ENCODE measurements at regions not wholly inside any gene's neighbourhood (a gene's known extent, or its start where the extent isn't known, plus 50 kb on each side); places are given as distances from the start of the nearest gene placed in this dataset.

- no peak for DNase-seq (ENCODE audit: low read depth)
Measured at GRCh38 chr14:98707522-98707921, 564.5 kb downstream of the BCL11B start.

GRCh38 chr14:98708555-98708954 is 563.4 kb downstream of the BCL11B start:
- no peak for DNase-seq (ENCODE audit: low read depth)

- no peak for DNase-seq (ENCODE audit: low read depth)
Measured at GRCh38 chr14:98711453-98711852, 560.5 kb downstream of the BCL11B start.

GRCh38 chr14:98714626-98715425 is 557.2 kb downstream of the BCL11B start:
- DNase-seq (ENCODE audit: low read depth): no peak

GRCh38 chr14:98716133-98716532 is 555.9 kb downstream of the BCL11B start:
- no peak for DNase-seq (ENCODE audit: low read depth)

GRCh38 chr14:98721061-98721460 is 550.9 kb downstream of the BCL11B start:
- DNase-seq (ENCODE audit: low read depth): no peak

- DNase-seq (ENCODE audit: low read depth): no peak
Measured at GRCh38 chr14:98724734-98725133, 547.3 kb downstream of the BCL11B start.

- DNase-seq (ENCODE audit: low read depth): no peak
Measured at GRCh38 chr14:98725191-98725590, 546.8 kb downstream of the BCL11B start.

GRCh38 chr14:98725676-98726075 is 546.3 kb downstream of the BCL11B start:
- no peak for DNase-seq (ENCODE audit: low read depth)

GRCh38 chr14:98726585-98727405 is 545.2 kb downstream of the BCL11B start:
- no peak for DNase-seq (ENCODE audit: low read depth)

- no peak for DNase-seq (ENCODE audit: low read depth)
Measured at GRCh38 chr14:98728024-98728423, 544.0 kb downstream of the BCL11B start.

GRCh38 chr14:98728836-98729235 is 543.2 kb downstream of the BCL11B start:
- DNase-seq (ENCODE audit: low read depth): no peak

GRCh38 chr14:98731286-98731685 is 540.7 kb downstream of the BCL11B start:
- no peak for DNase-seq (ENCODE audit: low read depth)

- no peak for DNase-seq (ENCODE audit: low read depth)
Measured at GRCh38 chr14:98731701-98732100, 540.3 kb downstream of the BCL11B start.

- DNase-seq (ENCODE audit: low read depth): no peak
Measured at GRCh38 chr14:98733536-98733935, 538.5 kb downstream of the BCL11B start.

GRCh38 chr14:98736701-98737338 is 535.2 kb downstream of the BCL11B start:
- no peak for DNase-seq (ENCODE audit: low read depth)

GRCh38 chr14:98741523-98741922 is 530.5 kb downstream of the BCL11B start:
- DNase-seq (ENCODE audit: low read depth): no peak

GRCh38 chr14:98742001-98742400 is 530.0 kb downstream of the BCL11B start:
- no peak for DNase-seq (ENCODE audit: low read depth)

GRCh38 chr14:98743536-98743935 is 528.5 kb downstream of the BCL11B start:
- no peak for DNase-seq (ENCODE audit: low read depth)

GRCh38 chr14:98748966-98749365 is 523.0 kb downstream of the BCL11B start:
- DNase-seq (ENCODE audit: low read depth): no peak

GRCh38 chr14:98751110-98751509 is 520.9 kb downstream of the BCL11B start:
- DNase-seq (ENCODE audit: low read depth): no peak

GRCh38 chr14:98752660-98753059 is 519.3 kb downstream of the BCL11B start:
- no peak for DNase-seq (ENCODE audit: low read depth)

Data from GM04504 (cell line).